NOMO-1 treated with DMSO at 0.1 percent for 48 hours (cell line): ENCODE measurements at regions not wholly inside any gene's neighbourhood (a gene's known extent, or its start where the extent isn't known, plus 50 kb on each side); places are given as distances from the start of the nearest gene placed in this dataset.
"Not testable (repeated sequence)": the region's sequence is repeated elsewhere in the genome, so short reads cannot be mapped to it uniquely, and the experiment has no call there.

Experiments used
- DNase-seq: peaks from one replicate; lab custom pipeline; 2025; ENCODE audit not compliant: unreplicated experiment; lab: John Stamatoyannopoulos, UW

DNA sequence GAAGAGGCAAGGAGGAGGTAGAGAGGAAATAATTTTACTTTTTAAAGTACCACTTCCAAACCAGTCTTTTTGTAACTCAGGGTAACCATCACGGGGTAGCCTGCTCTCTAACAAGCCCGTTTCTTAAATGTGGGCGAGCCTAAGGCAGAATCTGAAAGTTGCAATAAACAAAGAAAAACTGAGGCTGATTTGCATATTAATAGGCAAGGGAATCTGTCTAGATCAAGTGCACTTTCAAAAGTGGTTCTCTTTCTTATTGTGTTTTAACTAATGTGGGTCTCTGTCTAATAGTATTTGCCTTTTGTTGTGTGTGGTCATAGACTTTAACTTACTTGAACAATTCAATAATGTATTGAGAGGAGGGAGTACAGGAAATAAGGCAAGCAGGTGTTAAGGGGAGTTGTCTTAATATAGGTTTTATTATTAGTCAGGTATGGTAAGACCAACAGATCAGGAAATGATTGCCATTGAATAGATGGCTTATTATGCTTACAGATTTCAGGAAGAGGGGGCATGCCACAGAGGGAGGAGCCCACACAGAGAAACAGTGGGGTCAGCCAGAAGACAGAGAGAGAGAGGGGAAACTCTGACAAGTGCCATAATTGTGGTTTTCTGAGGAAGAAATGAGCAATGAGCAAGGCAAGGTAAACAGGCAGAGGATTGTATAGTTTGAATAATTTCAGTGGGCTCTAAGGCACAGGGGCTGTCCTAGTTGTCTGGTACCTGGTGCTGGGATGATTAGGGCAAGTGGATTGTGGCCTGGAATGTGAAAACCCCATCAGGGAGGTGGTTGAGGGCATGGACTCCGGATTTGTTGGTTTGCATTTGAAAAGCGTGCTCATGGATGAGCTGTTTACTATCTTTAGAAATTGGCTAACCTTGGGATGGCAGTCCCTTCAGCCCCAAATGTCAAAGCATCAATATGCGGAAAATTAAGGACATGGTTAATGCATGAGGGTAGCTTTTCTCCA is 237.2 kb downstream of the TOX3 start:
- DNase-seq, result no peak

DNA sequence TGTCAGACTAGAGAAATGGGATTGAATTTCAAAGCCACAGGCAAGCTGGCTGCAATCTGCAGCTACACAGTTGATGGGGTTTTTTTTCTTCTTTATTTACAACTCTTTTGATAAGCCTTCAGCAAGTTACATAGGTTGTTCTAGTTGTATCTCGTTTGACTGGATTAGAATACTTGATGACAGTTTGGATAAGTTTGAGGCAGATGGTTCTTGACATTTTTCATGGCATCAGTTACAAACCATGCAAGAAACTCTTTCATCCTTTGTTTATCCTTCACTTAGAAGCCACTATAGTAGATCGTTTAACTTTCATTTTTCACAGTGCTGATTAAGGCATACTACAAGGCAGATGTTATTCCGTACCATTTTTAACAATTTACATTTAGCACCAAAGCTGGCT is 238.9 kb downstream of the TOX3 start:
- DNase-seq, result no peak

DNA sequence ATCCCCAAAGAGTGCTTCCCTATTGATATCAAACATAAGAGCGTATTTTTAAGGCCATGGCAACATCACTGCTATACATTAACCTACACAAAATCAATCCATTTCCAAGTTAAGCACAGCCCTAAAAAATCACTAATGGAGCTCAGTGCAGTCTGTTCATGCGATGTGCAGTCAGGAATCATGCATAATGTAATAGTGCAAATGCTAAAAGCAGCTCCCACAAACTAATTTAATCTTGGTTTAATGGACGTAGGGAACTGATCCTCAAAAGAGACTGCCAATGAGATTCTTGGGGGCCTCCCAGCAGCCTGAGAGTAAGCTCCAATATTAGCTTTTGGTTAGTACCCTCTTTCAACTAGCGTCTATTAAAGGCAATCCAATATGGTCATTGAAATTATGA is 245.9 kb downstream of the TOX3 start:
- no peak for DNase-seq

DNA sequence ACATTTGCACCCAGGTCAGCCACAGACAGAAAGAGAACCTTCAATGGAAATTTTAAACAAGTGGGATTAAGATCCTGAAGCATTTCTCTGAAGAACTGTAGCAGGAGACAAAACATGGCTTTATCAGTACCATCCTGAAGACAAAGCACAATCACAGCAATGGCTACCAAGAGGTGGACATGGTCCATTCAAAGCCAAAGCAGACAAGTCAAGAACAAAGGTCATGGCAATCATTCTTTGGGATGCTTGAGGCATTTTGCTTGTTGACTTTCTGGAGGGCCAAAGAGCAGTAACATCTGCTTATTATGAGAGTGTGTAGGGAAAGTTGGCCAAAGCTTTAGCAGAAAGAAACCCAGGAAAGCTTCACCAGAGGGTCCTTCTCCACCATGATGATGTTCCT is 248.2 kb downstream of the TOX3 start:
- DNase-seq, result no peak

DNA sequence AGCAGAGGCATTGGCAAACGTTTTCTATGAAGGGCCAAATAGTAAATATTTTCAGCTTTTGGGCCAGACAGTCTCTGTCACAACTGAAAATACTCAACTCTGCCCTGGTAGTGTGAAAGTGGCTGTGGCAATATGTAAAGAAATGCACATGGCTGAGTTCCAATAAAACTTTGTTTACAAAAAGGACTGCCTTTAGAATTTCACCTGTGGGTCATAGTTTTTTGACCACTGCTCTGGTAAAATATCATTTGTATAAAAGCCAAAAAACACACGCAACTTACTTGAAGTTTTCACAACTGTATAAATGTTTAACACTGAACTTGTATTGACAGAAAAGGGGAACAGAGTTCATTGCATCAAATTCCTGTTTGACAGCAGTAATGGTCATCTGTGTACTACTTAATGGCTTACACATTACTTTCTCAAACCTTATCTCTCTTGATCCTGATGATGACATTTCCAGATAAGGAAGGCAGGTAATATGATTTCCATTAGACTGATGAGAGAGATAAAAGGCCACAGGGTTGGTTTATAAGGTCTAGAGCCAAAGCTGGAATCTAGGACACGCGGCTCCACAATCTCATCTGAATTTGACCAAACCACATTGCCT is 250.1 kb downstream of the TOX3 start:
- DNase-seq, result not testable (repeated sequence)

DNA sequence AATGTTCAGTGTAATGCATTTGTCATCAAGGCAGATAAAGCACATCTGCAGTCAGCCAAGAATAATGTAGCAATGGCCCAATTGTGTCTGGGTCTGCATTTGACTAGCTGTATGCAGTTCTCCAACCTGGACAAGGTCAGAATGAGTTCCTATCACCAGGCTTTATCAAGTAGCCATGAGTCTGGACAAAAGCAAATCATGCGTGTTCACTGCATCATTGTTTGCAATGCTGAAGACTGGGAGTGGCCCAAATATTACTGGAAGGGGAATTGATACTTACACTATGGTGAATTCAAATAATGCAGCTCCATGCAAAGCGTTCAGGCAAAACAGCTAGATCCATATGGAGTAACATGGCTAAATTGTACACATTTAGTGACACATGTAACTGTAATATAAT is 250.9 kb downstream of the TOX3 start:
- no peak for DNase-seq

- no peak for DNase-seq
Observed at GRCh38 chr16:52294660-52295059, 252.3 kb downstream of the TOX3 start.

GRCh38 chr16:52293204-52293603 is 253.7 kb downstream of the TOX3 start:
- no peak for DNase-seq

DNA sequence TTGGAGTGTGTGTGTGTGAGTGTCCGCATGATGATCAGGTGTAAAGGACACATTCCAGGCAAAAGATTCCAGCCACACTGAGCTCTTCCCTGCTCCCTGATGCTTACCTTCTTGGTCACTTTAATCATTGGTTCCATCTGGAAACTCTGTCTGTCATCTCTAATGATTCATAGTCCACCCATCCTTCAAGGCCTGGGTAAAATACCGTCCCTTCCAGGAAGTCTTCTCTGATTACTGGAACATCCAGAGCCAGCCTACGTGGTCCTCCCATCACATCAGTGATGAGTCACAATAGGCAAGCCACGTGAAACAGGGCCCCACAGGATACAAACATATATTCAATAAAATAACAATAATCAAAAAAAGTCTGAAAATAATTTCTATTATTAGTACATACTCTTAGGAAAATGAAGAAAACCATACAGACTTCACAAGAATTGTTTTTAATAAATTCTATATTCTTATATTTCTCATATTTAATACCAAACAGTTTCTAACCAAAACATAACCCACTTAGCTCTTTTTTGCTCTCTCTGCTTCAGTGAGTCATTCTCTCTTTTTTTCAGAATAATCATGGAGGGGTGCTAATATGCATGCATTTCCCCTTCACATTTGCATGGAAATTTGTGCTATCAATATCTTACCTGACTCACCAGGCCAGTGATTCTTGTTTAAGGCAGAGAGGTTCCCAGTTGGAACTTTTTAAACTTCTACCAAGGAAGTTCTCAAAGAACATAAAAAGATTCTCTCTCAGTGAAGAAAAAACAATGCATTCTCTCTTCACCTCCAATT is 263.2 kb downstream of the TOX3 start:
- DNase-seq, result no peak

- DNase-seq, result no peak
Observed at GRCh38 chr16:52283018-52283417, 263.9 kb downstream of the TOX3 start.

- DNase-seq, result no peak
Observed at GRCh38 chr16:52280086-52280485, 266.9 kb downstream of the TOX3 start.

- DNase-seq, result no peak
Observed at GRCh38 chr16:52271088-52271750, 275.7 kb downstream of the TOX3 start.

- DNase-seq, result no peak
Observed at GRCh38 chr16:52265446-52265861, 281.5 kb downstream of the TOX3 start.

GRCh38 chr16:52257534-52257933 is 289.4 kb downstream of the TOX3 start:
- DNase-seq, result no peak

GRCh38 chr16:52256310-52257078 is 290.4 kb downstream of the TOX3 start:
- DNase-seq, result no peak

DNA sequence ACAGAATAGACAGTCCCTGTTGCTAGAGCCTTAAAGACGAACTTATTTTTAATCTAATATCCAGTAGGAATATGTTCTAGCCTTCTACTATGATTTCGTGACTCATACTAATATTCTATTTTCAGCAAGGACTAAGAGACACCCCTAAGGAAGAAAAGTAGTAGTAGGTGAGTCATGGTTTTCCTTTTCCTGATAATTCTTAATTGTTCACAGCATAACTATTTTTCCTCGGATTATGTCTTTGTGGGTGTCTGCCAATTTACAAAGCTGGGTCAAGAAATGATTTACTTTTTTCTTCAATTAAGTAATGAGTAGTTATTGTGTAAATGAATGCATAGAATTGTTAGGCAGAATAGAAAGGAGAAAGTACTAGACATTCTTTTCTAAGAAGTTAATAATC is 292.2 kb downstream of the TOX3 start:
- no peak for DNase-seq

DNA sequence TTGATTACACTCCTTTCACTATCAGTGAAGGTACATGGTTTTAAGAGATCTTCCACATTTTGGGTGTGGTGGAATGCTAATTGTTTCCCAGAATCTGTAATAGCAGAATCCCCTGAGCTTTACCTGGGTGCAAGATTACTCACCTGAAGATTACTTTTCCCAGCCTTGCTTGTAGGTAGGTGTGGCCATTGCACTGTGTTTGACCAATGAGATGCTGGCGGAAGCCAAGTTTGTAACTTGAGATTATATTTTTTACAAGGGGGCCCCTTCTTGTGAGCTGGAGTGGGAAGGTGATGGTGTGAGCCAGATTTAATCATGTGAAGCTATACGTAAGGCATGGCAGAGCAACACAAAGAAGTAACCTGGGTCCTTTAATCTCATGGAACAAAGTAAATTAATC is 294.3 kb downstream of the TOX3 start:
- DNase-seq, result no peak

DNA sequence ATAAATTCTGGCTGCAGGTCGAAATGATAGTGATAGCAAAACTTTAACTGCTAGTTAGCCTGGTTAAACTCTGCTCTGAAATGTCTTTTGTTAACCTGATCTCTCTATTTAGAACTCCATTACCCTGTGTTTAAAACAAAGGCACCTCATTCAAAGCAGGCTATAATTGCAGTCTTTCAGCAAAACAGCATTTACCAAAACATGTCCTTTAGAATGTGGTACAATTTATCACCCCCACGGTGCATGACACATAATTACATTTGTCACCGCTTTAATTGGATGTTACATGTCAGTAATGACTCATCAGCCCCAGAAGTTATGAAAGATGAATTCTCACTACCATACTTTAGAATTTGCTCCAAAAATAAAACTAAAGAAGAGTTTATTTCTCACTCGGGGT is 295.4 kb downstream of the TOX3 start:
- DNase-seq, result peak; percentile 16

DNA sequence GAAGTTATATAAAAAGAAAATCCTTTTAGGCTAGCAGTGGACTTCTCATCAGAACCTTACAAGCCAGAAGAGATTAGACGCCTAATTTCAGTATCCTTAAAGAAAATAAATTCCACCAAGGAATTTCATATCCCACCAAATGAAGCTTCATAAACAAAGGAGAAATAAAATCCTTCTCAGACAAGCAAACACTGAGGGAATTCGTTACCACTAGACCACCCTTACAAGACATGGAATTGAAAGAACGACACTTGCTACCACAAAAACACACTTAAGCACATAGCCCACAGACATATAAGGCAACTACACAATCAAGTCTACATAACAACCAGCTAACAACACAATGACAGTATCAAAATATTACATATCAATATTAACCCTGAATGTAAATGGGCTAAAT is 299.2 kb downstream of the TOX3 start:
- no peak for DNase-seq

DNA sequence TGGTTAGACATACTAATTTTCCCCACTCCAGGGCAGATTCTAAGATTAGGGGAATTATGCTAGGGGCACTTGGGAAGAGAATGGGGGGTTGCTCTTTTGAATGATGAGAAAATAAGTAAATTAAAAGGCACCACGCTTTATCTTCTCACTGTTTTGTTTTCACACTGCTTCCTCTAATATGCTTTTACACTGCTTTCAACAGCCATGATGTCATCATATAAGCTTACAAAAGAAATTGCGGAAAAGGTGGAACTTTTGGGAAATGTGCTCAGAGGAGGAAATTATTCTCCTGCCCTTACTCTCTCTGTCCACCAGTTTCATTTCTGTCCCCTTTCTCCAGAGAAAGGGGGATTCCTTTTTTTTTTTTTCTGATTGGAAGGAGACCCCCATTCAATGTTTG is 308.2 kb downstream of the TOX3 start:
- DNase-seq, result peak; percentile 20
